Gastroesophageal sphincter (tissue), 3 donors: ENCODE measurements at regions not wholly inside any gene's neighbourhood (a gene's known extent, or its start where the extent isn't known, plus 50 kb on each side); places are given as distances from the start of the nearest gene placed in this dataset.

Experiments
- EP300 ChIP-seq: sonication (generic); formaldehyde crosslinking; IDR thresholded peaks from one replicate; pipeline ENCODE4 v1.6.1; 2017; ENCODE audit warnings: antibody characterized with exemption, mild to moderate bottlenecking
- POLR2AphosphoS5 ChIP-seq: sonication (generic); formaldehyde crosslinking; IDR thresholded peaks from one replicate; pipeline ENCODE4 v1.6.1; 2017; ENCODE audit warnings: antibody characterized with exemption
- TF ChIP-seq, protein P1 (sequence below), 4 experiments: fragments of 200-600 bp in 2 of 4; fragments of 450-650 bp in 2 of 4; sonication (generic) in 1 of 4; IDR thresholded peaks; one replicate each; pipeline ENCODE4 v1.5.1; 2017 to 2019; ENCODE audit warnings: antibody characterized with exemption in 4 of 4, mild to moderate bottlenecking in 2 of 4, moderate library complexity in 2 of 4

DNA sequence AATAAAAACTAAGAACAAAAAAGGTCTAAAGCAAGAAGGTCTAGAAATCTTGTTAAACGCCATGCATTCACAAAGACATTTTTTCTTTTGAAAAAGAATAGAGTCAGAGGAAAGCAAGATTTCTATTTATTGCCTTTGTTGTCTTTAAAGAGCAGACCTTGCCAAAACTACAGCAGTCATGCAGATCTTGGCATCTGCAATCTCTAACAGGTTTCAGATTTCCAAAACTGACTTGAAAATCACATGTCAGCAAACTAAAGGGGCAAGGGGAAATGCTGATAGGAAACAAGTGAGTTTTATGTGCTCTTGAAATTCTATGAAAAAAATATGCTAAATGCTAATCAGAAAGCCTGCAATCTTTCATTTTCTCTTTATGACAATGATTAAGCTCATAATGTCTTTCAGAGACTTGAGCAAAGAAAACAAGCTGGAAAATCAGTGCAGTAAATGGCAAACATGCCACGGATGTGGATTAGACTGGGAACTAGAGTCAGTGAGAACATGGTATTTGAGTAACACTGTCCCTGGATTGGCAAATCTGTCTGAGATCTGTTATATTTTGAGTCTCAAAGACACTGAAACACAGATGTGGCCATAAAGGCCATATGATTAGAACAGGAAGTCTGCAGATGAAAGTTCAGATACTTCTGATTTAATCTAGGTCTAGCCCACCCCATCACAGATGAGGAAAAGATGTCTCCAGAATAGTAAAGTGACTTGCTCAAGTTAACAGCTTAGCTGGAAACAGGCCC is 361.4 kb upstream of the RPS23 start:
- TF ChIP-seq, protein P1, sequence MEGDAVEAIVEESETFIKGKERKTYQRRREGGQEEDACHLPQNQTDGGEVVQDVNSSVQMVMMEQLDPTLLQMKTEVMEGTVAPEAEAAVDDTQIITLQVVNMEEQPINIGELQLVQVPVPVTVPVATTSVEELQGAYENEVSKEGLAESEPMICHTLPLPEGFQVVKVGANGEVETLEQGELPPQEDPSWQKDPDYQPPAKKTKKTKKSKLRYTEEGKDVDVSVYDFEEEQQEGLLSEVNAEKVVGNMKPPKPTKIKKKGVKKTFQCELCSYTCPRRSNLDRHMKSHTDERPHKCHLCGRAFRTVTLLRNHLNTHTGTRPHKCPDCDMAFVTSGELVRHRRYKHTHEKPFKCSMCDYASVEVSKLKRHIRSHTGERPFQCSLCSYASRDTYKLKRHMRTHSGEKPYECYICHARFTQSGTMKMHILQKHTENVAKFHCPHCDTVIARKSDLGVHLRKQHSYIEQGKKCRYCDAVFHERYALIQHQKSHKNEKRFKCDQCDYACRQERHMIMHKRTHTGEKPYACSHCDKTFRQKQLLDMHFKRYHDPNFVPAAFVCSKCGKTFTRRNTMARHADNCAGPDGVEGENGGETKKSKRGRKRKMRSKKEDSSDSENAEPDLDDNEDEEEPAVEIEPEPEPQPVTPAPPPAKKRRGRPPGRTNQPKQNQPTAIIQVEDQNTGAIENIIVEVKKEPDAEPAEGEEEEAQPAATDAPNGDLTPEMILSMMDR (IDR thresholded peaks at IDR 0.05), result no peak
- no peak for TF ChIP-seq EP300
- TF ChIP-seq POLR2AphosphoS5, result no peak
